ENCODE measurements at regions not wholly inside any gene's neighbourhood (a gene's known extent, or its start where the extent isn't known, plus 50 kb on each side); places are given as distances from the start of the nearest gene placed in this dataset.

GRCh38 chr14:104359969-104360442 is 219.6 kb upstream of the C14orf180 start:
- Histone ChIP-seq H3K4me3 (no peak overlapping the region), H3K9me3 (no peaks in the 10 kb centered on the region), H3K27ac (no peak overlapping the region), H3K4me1 (no peaks in the 10 kb centered on the region), H3K36me3 (no peaks in the 10 kb centered on the region), H3K27me3 (no peaks in the 10 kb centered on the region)
- peak in 1 of 2 donors; percentile 7 for DNase-seq
- ATAC-seq: no peak
- intact Hi-C loops (cut with DNase I; ENCODE audit: low total_unique reads) (no loop called here), in situ Hi-C loops (cut with MboI; ENCODE audit: low sequenced_read_pairs in 4 of 4) (no loop called here)
- no peak for TF ChIP-seq POLR2A (IDR thresholded peaks at IDR 0.05)
- no peak for TF ChIP-seq CTCF (IDR thresholded peaks at IDR 0.05 in 4 of 5, conservative IDR thresholded peaks at IDR 0.05 in 1 of 5)

- TF ChIP-seq CTCF (IDR thresholded peaks at IDR 0.05 in 4 of 5, conservative IDR thresholded peaks at IDR 0.05 in 1 of 5) (no peak), POLR2A (IDR thresholded peaks at IDR 0.05) (no peak)
- H3K27me3 ChIP-seq: no peaks in the 10 kb centered on the region
- H3K9me3 ChIP-seq: no peaks in the 10 kb centered on the region
- ATAC-seq (no peak), DNase-seq (peak in 1 of 2 donors; percentile 3)
- H3K27ac ChIP-seq: no peak overlapping the region
- intact Hi-C loops (cut with DNase I; ENCODE audit: low total_unique reads): no loop called here
- in situ Hi-C loops (cut with MboI; ENCODE audit: low sequenced_read_pairs in 4 of 4): no loop called here
- no peaks in the 10 kb centered on the region for H3K36me3 ChIP-seq
- H3K4me3 ChIP-seq: no peak overlapping the region
- H3K4me1 ChIP-seq: no peaks in the 10 kb centered on the region
These were observed 219.1 kb upstream of the C14orf180 start for GRCh38 chr14:104360501-104360900.

GRCh38 chr14:104361101-104361591 is 218.4 kb upstream of the C14orf180 start:
- no peak for TF ChIP-seq CTCF (IDR thresholded peaks at IDR 0.05 in 4 of 5, conservative IDR thresholded peaks at IDR 0.05 in 1 of 5)
- no peak for TF ChIP-seq POLR2A (IDR thresholded peaks at IDR 0.05)
- DNase-seq (no peak), ATAC-seq (no peak)
- H3K4me1 ChIP-seq: no peaks in the 10 kb centered on the region
- no peak overlapping the region for H3K4me3 ChIP-seq
- intact Hi-C loops (cut with DNase I; ENCODE audit: low total_unique reads): no loop called here
- H3K27me3 ChIP-seq: no peaks in the 10 kb centered on the region
- in situ Hi-C loops (cut with MboI; ENCODE audit: low sequenced_read_pairs in 4 of 4): no loop called here
- H3K9me3 ChIP-seq: no peaks in the 10 kb centered on the region
- H3K36me3 ChIP-seq: no peaks in the 10 kb centered on the region
- H3K27ac ChIP-seq: no peak overlapping the region

GRCh38 chr14:104361921-104362681 is 217.5 kb upstream of the C14orf180 start:
- H3K36me3 ChIP-seq: no peaks in the 10 kb centered on the region
- ATAC-seq (no peak), DNase-seq (no peak)
- H3K4me1 ChIP-seq: no peaks in the 10 kb centered on the region
- no peak overlapping the region for H3K27ac ChIP-seq
- in situ Hi-C loops (cut with MboI; ENCODE audit: low sequenced_read_pairs in 4 of 4): no loop called here
- no peak overlapping the region for H3K4me3 ChIP-seq
- intact Hi-C loops (cut with DNase I; ENCODE audit: low total_unique reads): no loop called here
- TF ChIP-seq POLR2A (IDR thresholded peaks at IDR 0.05) (no peak), CTCF (IDR thresholded peaks at IDR 0.05 in 4 of 5, conservative IDR thresholded peaks at IDR 0.05 in 1 of 5) (no peak)
- H3K27me3 ChIP-seq: no peaks in the 10 kb centered on the region
- no peaks in the 10 kb centered on the region for H3K9me3 ChIP-seq
